RWPE2 (cell line): ENCODE measurements at regions not wholly inside any gene's neighbourhood (a gene's known extent, or its start where the extent isn't known, plus 50 kb on each side); places are given as distances from the start of the nearest gene placed in this dataset.

ENCODE experiments used
- ATAC-seq: fragments of 200-7000 bp; cut with Tn5 transposase; 3 replicates; pipeline ENCODE4 v1.9.1; 2021; ENCODE audit warnings: low read depth
- DNase-seq: peaks from one replicate; pipeline ENCODE4 v3.0.0-alpha.2; 2020; ENCODE audit warnings: low spot score
- H3K27ac ChIP-seq: fragments of 450-650 bp; 2 replicates; pipeline ENCODE4 v1.5.1; 2017; ENCODE audit warnings: mild to moderate bottlenecking; ENCODE audit not compliant: poor library complexity, severe bottlenecking
- H3K27me3 ChIP-seq: fragments of 250-450 bp; sonication (Bioruptor Pico); 2 replicates; pipeline ENCODE4 v1.5.1; 2021; ENCODE audit warnings: mild to moderate bottlenecking, moderate library complexity; ENCODE audit not compliant: insufficient read depth, poor library complexity, severe bottlenecking
- H3K36me3 ChIP-seq: fragments of 250-450 bp; sonication (Bioruptor Pico); 2 replicates; pipeline ENCODE4 v1.5.1; 2020; ENCODE audit warnings: low read depth, mild to moderate bottlenecking, moderate library complexity
- H3K4me1 ChIP-seq: fragments of 250-450 bp; sonication (Bioruptor Pico); 2 replicates; pipeline ENCODE4 v1.5.1; 2021; ENCODE audit warnings: mild to moderate bottlenecking, moderate library complexity; ENCODE audit not compliant: insufficient read depth, poor library complexity, severe bottlenecking
- H3K4me3 ChIP-seq: fragments of 250-450 bp; sonication (Bioruptor Pico); 2 replicates; pipeline ENCODE4 v1.5.1; 2021; ENCODE audit warnings: mild to moderate bottlenecking, moderate library complexity; ENCODE audit not compliant: severe bottlenecking
- H3K9me3 ChIP-seq: fragments of 250-450 bp; sonication (Bioruptor Pico); 2 replicates; pipeline ENCODE4 v1.5.1; 2021; ENCODE audit warnings: mild to moderate bottlenecking, moderate library complexity; ENCODE audit not compliant: severe bottlenecking
- CTCF ChIP-seq: fragments of 450-650 bp; IDR thresholded peaks from one replicate; pipeline ENCODE4 v1.5.1; 2017; ENCODE audit warnings: mild to moderate bottlenecking, moderate library complexity; ENCODE audit not compliant: poor library complexity, severe bottlenecking

DNA sequence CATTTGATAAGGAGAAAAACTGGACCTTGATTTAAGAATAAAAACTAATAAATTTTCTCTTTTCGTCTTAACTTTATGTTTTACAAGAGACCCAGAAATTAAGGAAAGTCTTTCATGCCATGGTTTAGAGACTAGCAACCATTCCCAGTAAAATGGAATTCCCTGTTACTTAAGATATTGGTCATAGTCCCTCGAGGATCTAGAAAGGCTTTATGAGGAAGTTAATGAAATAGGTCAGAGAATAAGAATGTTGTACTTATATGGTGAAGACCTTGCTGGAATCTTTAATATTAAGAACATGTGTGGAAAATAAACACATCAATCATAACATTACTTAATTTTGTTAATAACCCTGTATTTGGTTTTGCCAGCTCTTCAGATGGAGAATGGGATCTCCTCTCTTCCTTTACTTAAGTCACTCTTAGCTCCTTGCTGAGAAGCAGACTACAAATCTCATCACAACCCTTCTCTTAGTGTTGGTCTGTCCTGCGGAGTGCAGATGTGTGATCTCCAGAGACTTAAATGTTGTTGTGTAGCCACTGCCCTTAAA is 382.9 kb downstream of the QKI start:
- Histone ChIP-seq H3K27ac (no peak overlapping the region), H3K27me3 (no peaks in the 10 kb centered on the region), H3K4me1 (peaks cover 12% of the 10 kb centered on the region), H3K4me3 (no peak overlapping the region), H3K9me3 (no peaks in the 10 kb centered on the region), H3K36me3 (no peaks in the 10 kb centered on the region)
- ATAC-seq: no peak
- TF ChIP-seq CTCF: no peak
- no peak for DNase-seq

DNA sequence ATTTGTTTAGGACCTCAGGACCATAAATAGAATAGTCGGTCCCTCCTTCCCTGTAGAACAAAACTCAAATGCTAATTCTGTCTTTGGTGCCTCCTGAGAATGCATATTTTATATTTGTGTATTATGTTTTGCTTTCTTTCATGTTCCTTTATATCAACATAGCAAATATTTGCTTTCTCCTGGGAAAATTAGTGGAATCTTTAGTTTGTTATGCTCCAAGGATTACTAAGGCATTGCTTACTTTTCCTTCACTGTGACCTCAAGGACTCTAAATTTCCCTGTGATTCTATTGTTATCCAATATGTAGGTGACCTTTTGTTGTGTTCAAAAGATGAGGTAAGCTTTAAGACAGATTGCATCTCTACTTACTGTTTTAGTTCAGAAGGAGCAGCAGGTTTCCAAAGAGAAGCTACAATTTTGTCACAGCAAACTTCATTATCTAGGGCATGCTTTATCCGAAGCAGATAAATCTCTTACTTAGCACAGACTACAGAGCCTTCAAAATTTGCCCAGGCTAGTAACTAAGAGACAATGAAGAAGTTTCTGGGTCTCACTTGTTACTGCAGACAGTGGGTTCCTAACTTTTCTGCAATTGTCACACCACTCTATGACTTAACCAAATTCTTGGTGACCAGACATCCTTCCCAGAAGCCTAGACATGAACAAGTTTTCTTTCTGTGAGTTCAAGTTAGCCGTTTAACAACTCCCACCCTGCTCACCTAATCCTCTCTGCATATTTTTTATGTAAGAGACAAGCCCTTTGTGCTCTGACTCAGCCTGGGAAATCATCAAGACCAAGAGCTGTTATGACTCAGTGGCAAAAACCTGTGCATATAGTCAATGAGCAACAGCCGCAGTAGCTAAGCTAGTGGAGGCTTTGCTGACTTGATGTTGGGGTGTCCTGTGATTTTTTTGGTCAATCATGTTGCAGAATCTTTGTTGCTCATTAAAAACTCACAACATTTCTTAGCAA is 378.8 kb downstream of the QKI start:
- peaks cover 23% of the 10 kb centered on the region for H3K4me1 ChIP-seq
- ATAC-seq (peak; percentile 99), DNase-seq (no peak)
- no peak for TF ChIP-seq CTCF
- H3K9me3 ChIP-seq: no peaks in the 10 kb centered on the region
- peak overlapping the region; percentile 40 for H3K27ac ChIP-seq
- H3K36me3 ChIP-seq: no peaks in the 10 kb centered on the region
- H3K4me3 ChIP-seq: no peak overlapping the region
- H3K27me3 ChIP-seq: no peaks in the 10 kb centered on the region

GRCh38 chr6:163790266-163790840 is 375.8 kb downstream of the QKI start:
- no peak for DNase-seq
- no peaks in the 10 kb centered on the region for H3K27me3 ChIP-seq

DNA sequence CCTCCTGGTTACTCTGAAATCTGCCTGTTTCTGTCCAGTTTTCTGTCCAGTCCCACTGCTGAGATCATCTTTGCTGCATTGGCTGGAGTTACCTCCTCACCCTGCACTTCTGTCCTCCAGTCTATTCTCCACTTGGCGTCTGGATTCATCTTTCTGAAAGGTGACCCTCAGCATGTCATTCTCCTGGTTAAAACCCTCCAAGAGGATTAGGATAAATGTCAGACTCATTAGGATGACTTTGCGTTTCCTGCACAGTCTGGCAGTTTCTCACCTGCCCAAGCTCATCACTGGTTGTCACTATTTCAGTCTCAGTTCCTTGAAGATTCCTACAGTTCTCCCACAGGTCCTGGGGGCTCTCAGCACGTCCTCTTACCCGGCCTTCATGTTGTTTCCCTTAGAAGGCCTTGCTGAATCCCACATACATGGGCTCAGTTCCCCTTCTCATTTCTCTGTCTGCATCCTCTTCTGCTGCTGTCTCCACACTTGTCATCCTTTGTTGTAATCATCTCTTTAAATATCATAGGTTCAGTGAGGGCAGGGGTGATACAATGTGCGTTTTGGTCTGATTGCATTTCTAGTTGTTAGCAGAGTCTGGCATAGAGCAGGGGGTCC is 374.8 kb downstream of the QKI start:
- ATAC-seq (no peak), DNase-seq (no peak)
- Histone ChIP-seq H3K27me3 (no peaks in the 10 kb centered on the region), H3K36me3 (no peaks in the 10 kb centered on the region), H3K9me3 (no peaks in the 10 kb centered on the region), H3K27ac (no peak overlapping the region), H3K4me1 (peaks cover 23% of the 10 kb centered on the region), H3K4me3 (no peak overlapping the region)
- no peak for TF ChIP-seq CTCF

More at GRCh38 chr6:163790266-163790840, 375.8 kb downstream of the QKI start:
- H3K27ac ChIP-seq: peak overlapping the region; percentile 12
- TF ChIP-seq CTCF: no peak
- no peaks in the 10 kb centered on the region for H3K9me3 ChIP-seq
- H3K36me3 ChIP-seq: no peaks in the 10 kb centered on the region
- H3K4me1 ChIP-seq: peaks cover 23% of the 10 kb centered on the region
- peak; percentile 55; the same call in 2 of the 3 replicates for ATAC-seq
- no peak overlapping the region for H3K4me3 ChIP-seq
